Prostate gland (tissue), 2 donors: ENCODE measurements at regions not wholly inside any gene's neighbourhood (a gene's known extent, or its start where the extent isn't known, plus 50 kb on each side); places are given as distances from the start of the nearest gene placed in this dataset.
A peak's percentile ranks its signal among the peaks of the same experiment; 100 is the strongest.

ENCODE experiments used
- CTCF ChIP-seq, 4 experiments: fragments of 200-600 bp in 2 of 4; fragments of 450-650 bp in 2 of 4; sonication (generic) in 2 of 4; IDR thresholded peaks; 1 replicate in 3 of 4; 2 replicates in 1 of 4; pipeline ENCODE4 v1.5.1; 2016 to 2019; ENCODE audit warnings: antibody characterized with exemption in 4 of 4, mild to moderate bottlenecking in 2 of 4, moderate library complexity in 2 of 4
- POLR2A ChIP-seq: fragments of 450-650 bp; IDR thresholded peaks from one replicate; pipeline ENCODE4 v1.6.1; 2016; ENCODE audit warnings: antibody characterized with exemption, mild to moderate bottlenecking
- POLR2AphosphoS5 ChIP-seq: sonication (generic); formaldehyde crosslinking; IDR thresholded peaks from one replicate; pipeline ENCODE4 v1.6.1; 2017; ENCODE audit warnings: antibody characterized with exemption

- TF ChIP-seq CTCF (IDR thresholded peaks at IDR 0.05) (no peak), POLR2AphosphoS5 (peak; percentile 36), POLR2A (no peak)
Measured at GRCh38 chr7:80334196-80334595, 177.7 kb downstream of the GNAT3 start.
